SK-N-SH (cell line): ENCODE measurements at regions not wholly inside any gene's neighbourhood (a gene's known extent, or its start where the extent isn't known, plus 50 kb on each side); places are given as distances from the start of the nearest gene placed in this dataset.

Source experiments
- CTCF ChIA-PET: fragments of 300-600, 350-600 bp; formaldehyde crosslinking; extraction: SDS; loops from one replicate; lab custom pipeline; 2021; lab: Yijun Ruan, JAX
- POLR2A ChIA-PET: fragments of 350-600 bp; sonication (Branson Sonifier 250); formaldehyde crosslinking; extraction: SDS; loops from one replicate; lab custom pipeline; 2020; ENCODE audit warnings: antibody characterized with exemption, inconsistent platforms; lab: Yijun Ruan, JAX
- DNase-seq: peaks from one replicate; pipeline ENCODE4 v3.0.0; 2012
- H2AFZ ChIP-seq: fragments of 200-600 bp; sonication (generic); 2 replicates; pipeline ENCODE4 v1.8.1; 2016; ENCODE audit warnings: antibody characterized with exemption, mild to moderate bottlenecking, low read depth
- H3F3A ChIP-seq: fragments of 200-600 bp; sonication (generic); replicated peaks from 2 replicates; pipeline ENCODE3; 2016; ENCODE audit warnings: antibody characterized with exemption, mild to moderate bottlenecking; ENCODE audit not compliant: insufficient read depth
- H3K27ac ChIP-seq, 2 experiments: fragments of 200-500 bp in 1 of 2; fragments of 200-600 bp in 1 of 2; sonication (Bioruptor generic) in 1 of 2; sonication (generic), shearing (Covaris generic) in 1 of 2; 2 replicates each; pipeline versions ENCODE4 v1.5.1 to v1.6.1; 2014 to 2016; ENCODE audit warnings: low read depth in 2 of 2, inconsistent platforms in 1 of 2, low read length in 1 of 2, mild to moderate bottlenecking in 1 of 2, mixed read lengths in 1 of 2
- H3K27me3 ChIP-seq: fragments of 200-600 bp; sonication (generic), shearing (Covaris generic); 2 replicates; pipeline ENCODE4 v1.6.1; 2016; ENCODE audit warnings: mixed run types; ENCODE audit not compliant: insufficient read depth
- H3K36me3 ChIP-seq, 2 experiments: fragments of 200-500 bp in 1 of 2; fragments of 200-600 bp in 1 of 2; sonication (Bioruptor generic) in 1 of 2; sonication (generic) in 1 of 2; replicated peaks in 1 of 2; 2 replicates each; pipeline versions ENCODE3 to v1.5.1; 2014 to 2016; ENCODE audit warnings: low read length in 1 of 2, mild to moderate bottlenecking in 1 of 2; ENCODE audit not compliant: insufficient read depth in 2 of 2, control insufficient read depth in 1 of 2
- H3K4me1 ChIP-seq, 2 experiments: fragments of 200-500 bp in 1 of 2; fragments of 200-600 bp in 1 of 2; sonication (Bioruptor generic) in 1 of 2; sonication (generic), shearing (Covaris generic) in 1 of 2; 2 replicates each; pipeline versions ENCODE4 v1.5.1 to v1.6.1; 2014 to 2016; ENCODE audit warnings: low read depth in 1 of 2, low read length in 1 of 2, mixed run types in 1 of 2; ENCODE audit not compliant: insufficient read depth in 2 of 2, control insufficient read depth in 1 of 2
- H3K4me2 ChIP-seq: fragments of 200-600 bp; sonication (generic), shearing (Covaris generic); 2 replicates; pipeline ENCODE4 v1.6.1; 2017; ENCODE audit warnings: mixed run types
- H3K4me3 ChIP-seq, 2 experiments: fragments of 200-500 bp in 1 of 2; fragments of 200-600 bp in 1 of 2; sonication (Bioruptor generic) in 1 of 2; sonication (generic), shearing (Covaris generic) in 1 of 2; 2 replicates each; pipeline versions ENCODE4 v1.5.1 to v1.8.1; 2014 to 2016; ENCODE audit warnings: low read depth in 2 of 2, inconsistent platforms in 1 of 2, low read length in 1 of 2, mild to moderate bottlenecking in 1 of 2, mixed read lengths in 1 of 2, moderate library complexity in 1 of 2
- H3K79me2 ChIP-seq: fragments of 200-600 bp; sonication (generic); 2 replicates; pipeline ENCODE4 v1.8.1; 2017; ENCODE audit warnings: mild to moderate bottlenecking; ENCODE audit not compliant: insufficient read depth
- H3K9ac ChIP-seq: fragments of 200-600 bp; sonication (generic); 2 replicates; pipeline ENCODE4 v1.6.1; 2017; ENCODE audit warnings: mixed run types
- H3K9me2 ChIP-seq: fragments of 200-600 bp; sonication (generic); 2 replicates; pipeline ENCODE4 v1.6.1; 2017; ENCODE audit warnings: mixed run types
- H3K9me3 ChIP-seq: fragments of 200-600 bp; sonication (generic); 2 replicates; pipeline ENCODE4 v1.6.1; 2017; ENCODE audit warnings: mixed run types, mild to moderate bottlenecking, moderate library complexity
- H4K20me1 ChIP-seq: fragments of 200-600 bp; sonication (generic); 2 replicates; pipeline ENCODE4 v1.6.1; 2017; ENCODE audit warnings: mild to moderate bottlenecking, mixed run types; ENCODE audit not compliant: insufficient read depth
- ELF1 ChIP-seq: IDR thresholded peaks from 2 replicates; pipeline ENCODE4 v1.4.0; 2012
- EZH2phosphoT487 ChIP-seq: fragments of 200-600 bp; sonication (generic); IDR thresholded peaks from 2 replicates; pipeline ENCODE4 v1.6.1; 2017; ENCODE audit warnings: low read depth, mixed run types, mild to moderate bottlenecking, antibody characterized with exemption, moderate library complexity, borderline replicate concordance
- FOSL2 ChIP-seq: IDR thresholded peaks from 2 replicates; pipeline ENCODE4 v1.4.0; 2012; ENCODE audit warnings: low read depth, mild to moderate bottlenecking, moderate library complexity, borderline replicate concordance
- FOXJ3 ChIP-seq: sonication (generic); formaldehyde crosslinking; IDR thresholded peaks from 2 replicates; pipeline ENCODE4 v1.5.1; 2020; ENCODE audit warnings: mild to moderate bottlenecking, missing genetic modification reagents
- GABPA ChIP-seq: IDR thresholded peaks from 2 replicates; pipeline ENCODE4 v1.4.0; 2012; ENCODE audit warnings: low read depth, mild to moderate bottlenecking
- MAX ChIP-seq: IDR thresholded peaks from 2 replicates; pipeline ENCODE4 v1.4.0; 2012; ENCODE audit warnings: low read depth
- MXI1 ChIP-seq: IDR thresholded peaks from 2 replicates; pipeline ENCODE4 v1.6.1; 2012; ENCODE audit warnings: mild to moderate bottlenecking, low read depth, low read length, improper control_type of control experiment
- PBX3 ChIP-seq: IDR thresholded peaks from 2 replicates; pipeline ENCODE4; 2012
- POLR2AphosphoS5 ChIP-seq: IDR thresholded peaks from 2 replicates; pipeline ENCODE4 v1.6.1; 2012; ENCODE audit warnings: low read depth, low read length
- RAD21 ChIP-seq: IDR thresholded peaks from 2 replicates; pipeline ENCODE4 v1.6.1; 2012; ENCODE audit warnings: mild to moderate bottlenecking, low read length
- SMC3 ChIP-seq: IDR thresholded peaks from 2 replicates; pipeline ENCODE4 v1.6.1; 2012; ENCODE audit warnings: low read depth, low read length, improper control_type of control experiment
- TCF12 ChIP-seq: IDR thresholded peaks from 2 replicates; pipeline ENCODE4 v1.4.0; 2012
- TEAD4 ChIP-seq: IDR thresholded peaks from 2 replicates; pipeline ENCODE4 v1.4.0; 2012; ENCODE audit warnings: mild to moderate bottlenecking, borderline replicate concordance; ENCODE audit not compliant: insufficient read depth
- USF2 ChIP-seq: fragments of 150-350 bp; IDR thresholded peaks from 2 replicates; pipeline ENCODE4 v1.6.1; 2017; ENCODE audit warnings: antibody characterized with exemption, low read length, low read depth, borderline replicate concordance
- WGBS: methylation state at CpG from one replicate; pipeline ENCODE4 v1.1.6; 2017; ENCODE audit warnings: low lambda C conversion rate; 5-methylcytosine and 5-hydroxymethylcytosine counted together
- TF ChIP-seq, protein P1 (sequence below): IDR thresholded peaks from 2 replicates; pipeline ENCODE4 v1.6.1; 2012; ENCODE audit warnings: mild to moderate bottlenecking, low read depth, low read length, moderate library complexity
- TF ChIP-seq, protein P2 (sequence below): fragments of 200-600 bp; sonication (generic); IDR thresholded peaks from 2 replicates; pipeline ENCODE4 v1.6.1; 2017; ENCODE audit warnings: antibody characterized with exemption, mild to moderate bottlenecking, moderate library complexity
- TF ChIP-seq, protein P3 (sequence below): IDR thresholded peaks from 2 replicates; pipeline ENCODE4 v1.4.0; 2012; ENCODE audit warnings: low read depth, borderline replicate concordance
- TF ChIP-seq, protein P4 (sequence below): fragments of 150-350 bp; IDR thresholded peaks from 2 replicates; pipeline ENCODE4 v1.6.1; 2016; ENCODE audit warnings: mild to moderate bottlenecking, low read depth, low read length

DNA sequence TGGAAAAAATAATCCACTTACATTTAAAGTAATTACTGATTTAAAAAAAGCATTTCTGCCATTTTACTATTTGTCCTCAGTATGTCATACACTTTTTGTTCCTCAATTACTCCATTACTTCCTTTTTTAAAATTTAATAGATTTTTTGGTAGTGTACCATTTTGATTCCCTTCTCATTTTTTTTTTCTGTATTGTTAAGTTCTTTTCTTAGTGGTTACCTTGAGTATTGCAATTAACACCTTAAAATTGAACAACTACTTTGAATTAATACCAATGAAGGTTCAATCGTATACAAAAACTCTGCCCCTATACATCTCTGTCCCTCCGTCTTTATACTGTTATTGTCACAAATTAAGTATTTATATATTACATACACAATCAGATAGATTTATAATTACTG, 240.6 kb upstream of the LMCD1 start:
- Histone ChIP-seq H3K4me3 (no peak overlapping the region), H3F3A (no peaks in the 10 kb centered on the region), H3K4me2 (no peak overlapping the region), H3K36me3 (no peaks in the 10 kb centered on the region), H3K27me3 (no peaks in the 10 kb centered on the region), H2AFZ (no peak overlapping the region), H3K9me2 (no peaks in the 10 kb centered on the region), H3K4me1 (peaks cover 0 to 11% of the 10 kb centered on the region in 2 experiments; a peak in 1 of 4 replicates), H3K9me3 (no peaks in the 10 kb centered on the region), H3K79me2 (no peaks in the 10 kb centered on the region), H3K9ac (no peak overlapping the region), H3K27ac (no peak overlapping the region), H4K20me1 (no peaks in the 10 kb centered on the region)
- TF ChIP-seq, protein P1, sequence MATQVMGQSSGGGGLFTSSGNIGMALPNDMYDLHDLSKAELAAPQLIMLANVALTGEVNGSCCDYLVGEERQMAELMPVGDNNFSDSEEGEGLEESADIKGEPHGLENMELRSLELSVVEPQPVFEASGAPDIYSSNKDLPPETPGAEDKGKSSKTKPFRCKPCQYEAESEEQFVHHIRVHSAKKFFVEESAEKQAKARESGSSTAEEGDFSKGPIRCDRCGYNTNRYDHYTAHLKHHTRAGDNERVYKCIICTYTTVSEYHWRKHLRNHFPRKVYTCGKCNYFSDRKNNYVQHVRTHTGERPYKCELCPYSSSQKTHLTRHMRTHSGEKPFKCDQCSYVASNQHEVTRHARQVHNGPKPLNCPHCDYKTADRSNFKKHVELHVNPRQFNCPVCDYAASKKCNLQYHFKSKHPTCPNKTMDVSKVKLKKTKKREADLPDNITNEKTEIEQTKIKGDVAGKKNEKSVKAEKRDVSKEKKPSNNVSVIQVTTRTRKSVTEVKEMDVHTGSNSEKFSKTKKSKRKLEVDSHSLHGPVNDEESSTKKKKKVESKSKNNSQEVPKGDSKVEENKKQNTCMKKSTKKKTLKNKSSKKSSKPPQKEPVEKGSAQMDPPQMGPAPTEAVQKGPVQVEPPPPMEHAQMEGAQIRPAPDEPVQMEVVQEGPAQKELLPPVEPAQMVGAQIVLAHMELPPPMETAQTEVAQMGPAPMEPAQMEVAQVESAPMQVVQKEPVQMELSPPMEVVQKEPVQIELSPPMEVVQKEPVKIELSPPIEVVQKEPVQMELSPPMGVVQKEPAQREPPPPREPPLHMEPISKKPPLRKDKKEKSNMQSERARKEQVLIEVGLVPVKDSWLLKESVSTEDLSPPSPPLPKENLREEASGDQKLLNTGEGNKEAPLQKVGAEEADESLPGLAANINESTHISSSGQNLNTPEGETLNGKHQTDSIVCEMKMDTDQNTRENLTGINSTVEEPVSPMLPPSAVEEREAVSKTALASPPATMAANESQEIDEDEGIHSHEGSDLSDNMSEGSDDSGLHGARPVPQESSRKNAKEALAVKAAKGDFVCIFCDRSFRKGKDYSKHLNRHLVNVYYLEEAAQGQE: no peak
- TF ChIP-seq POLR2AphosphoS5: no peak
- TF ChIP-seq MXI1: no peak
- no peak for TF ChIP-seq FOSL2
- TF ChIP-seq, protein P2, sequence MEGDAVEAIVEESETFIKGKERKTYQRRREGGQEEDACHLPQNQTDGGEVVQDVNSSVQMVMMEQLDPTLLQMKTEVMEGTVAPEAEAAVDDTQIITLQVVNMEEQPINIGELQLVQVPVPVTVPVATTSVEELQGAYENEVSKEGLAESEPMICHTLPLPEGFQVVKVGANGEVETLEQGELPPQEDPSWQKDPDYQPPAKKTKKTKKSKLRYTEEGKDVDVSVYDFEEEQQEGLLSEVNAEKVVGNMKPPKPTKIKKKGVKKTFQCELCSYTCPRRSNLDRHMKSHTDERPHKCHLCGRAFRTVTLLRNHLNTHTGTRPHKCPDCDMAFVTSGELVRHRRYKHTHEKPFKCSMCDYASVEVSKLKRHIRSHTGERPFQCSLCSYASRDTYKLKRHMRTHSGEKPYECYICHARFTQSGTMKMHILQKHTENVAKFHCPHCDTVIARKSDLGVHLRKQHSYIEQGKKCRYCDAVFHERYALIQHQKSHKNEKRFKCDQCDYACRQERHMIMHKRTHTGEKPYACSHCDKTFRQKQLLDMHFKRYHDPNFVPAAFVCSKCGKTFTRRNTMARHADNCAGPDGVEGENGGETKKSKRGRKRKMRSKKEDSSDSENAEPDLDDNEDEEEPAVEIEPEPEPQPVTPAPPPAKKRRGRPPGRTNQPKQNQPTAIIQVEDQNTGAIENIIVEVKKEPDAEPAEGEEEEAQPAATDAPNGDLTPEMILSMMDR: no peak
- TF ChIP-seq USF2: no peak
- no peak for TF ChIP-seq RAD21
- TF ChIP-seq, protein P3, sequence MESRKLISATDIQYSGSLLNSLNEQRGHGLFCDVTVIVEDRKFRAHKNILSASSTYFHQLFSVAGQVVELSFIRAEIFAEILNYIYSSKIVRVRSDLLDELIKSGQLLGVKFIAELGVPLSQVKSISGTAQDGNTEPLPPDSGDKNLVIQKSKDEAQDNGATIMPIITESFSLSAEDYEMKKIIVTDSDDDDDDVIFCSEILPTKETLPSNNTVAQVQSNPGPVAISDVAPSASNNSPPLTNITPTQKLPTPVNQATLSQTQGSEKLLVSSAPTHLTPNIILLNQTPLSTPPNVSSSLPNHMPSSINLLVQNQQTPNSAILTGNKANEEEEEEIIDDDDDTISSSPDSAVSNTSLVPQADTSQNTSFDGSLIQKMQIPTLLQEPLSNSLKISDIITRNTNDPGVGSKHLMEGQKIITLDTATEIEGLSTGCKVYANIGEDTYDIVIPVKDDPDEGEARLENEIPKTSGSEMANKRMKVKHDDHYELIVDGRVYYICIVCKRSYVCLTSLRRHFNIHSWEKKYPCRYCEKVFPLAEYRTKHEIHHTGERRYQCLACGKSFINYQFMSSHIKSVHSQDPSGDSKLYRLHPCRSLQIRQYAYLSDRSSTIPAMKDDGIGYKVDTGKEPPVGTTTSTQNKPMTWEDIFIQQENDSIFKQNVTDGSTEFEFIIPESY: no peak
- TF ChIP-seq EZH2phosphoT487: no peak
- no peak for TF ChIP-seq SMC3
- TF ChIP-seq MAX: no peak
- TF ChIP-seq GABPA: no peak
- TF ChIP-seq TCF12: no peak
- no peak for TF ChIP-seq PBX3
- no peak for TF ChIP-seq ELF1
- TF ChIP-seq TEAD4: no peak
- TF ChIP-seq FOXJ3 (CRISPR knock-in tag): no peak
- TF ChIP-seq, protein P4, sequence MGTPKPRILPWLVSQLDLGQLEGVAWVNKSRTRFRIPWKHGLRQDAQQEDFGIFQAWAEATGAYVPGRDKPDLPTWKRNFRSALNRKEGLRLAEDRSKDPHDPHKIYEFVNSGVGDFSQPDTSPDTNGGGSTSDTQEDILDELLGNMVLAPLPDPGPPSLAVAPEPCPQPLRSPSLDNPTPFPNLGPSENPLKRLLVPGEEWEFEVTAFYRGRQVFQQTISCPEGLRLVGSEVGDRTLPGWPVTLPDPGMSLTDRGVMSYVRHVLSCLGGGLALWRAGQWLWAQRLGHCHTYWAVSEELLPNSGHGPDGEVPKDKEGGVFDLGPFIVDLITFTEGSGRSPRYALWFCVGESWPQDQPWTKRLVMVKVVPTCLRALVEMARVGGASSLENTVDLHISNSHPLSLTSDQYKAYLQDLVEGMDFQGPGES: no peak
- CTCF ChIA-PET: no interaction called here
- WGBS: 34% methylated on average over 2 of the region's 2 CpGs
- no peak for DNase-seq
- POLR2A ChIA-PET: no interaction called here
